ENCODE measurements at regions not wholly inside any gene's neighbourhood (a gene's known extent, or its start where the extent isn't known, plus 50 kb on each side); places are given as distances from the start of the nearest gene placed in this dataset.

DNA sequence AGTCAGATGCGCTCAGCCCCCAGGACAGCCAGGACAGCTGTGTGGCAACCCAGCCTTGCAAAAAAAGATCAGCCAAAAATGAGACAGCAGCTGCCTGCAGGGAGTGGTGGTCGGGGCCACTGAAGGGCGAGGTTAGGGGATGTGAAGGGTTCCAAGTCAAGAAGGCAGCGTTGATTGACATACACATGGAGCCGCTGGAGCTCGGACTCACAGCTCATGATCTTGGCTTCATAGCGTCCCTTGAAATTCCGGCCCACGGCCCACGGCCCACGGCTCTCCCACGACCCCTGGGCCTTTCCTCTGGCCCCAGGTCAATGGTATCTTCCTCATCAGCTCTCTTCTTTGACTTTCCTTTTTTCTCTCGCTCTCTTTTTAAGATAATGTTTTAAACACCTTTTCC lies 390.0 kb upstream of the IRX4 start:
- no peak overlapping the region for H3K27ac ChIP-seq
- WGBS, 3 donors = 62 to 66% (median 66%) methylated on average over 13 of the region's 13 CpGs
- no peaks in the 10 kb centered on the region for H3K36me3 ChIP-seq
- intact Hi-C loops (cut with DNase I) = no loop called here
- no peaks in the 10 kb centered on the region for H3K27me3 ChIP-seq
- no peak for DNase-seq
- no peak overlapping the region for H3K4me3 ChIP-seq
- H3K9me3 ChIP-seq = no peaks in the 10 kb centered on the region
- no peaks in the 10 kb centered on the region for H3K4me1 ChIP-seq (ENCODE audit: insufficient read depth)
- TF ChIP-seq POLR2A (IDR thresholded peaks at IDR 0.05) = no peak
- TF ChIP-seq EP300 (IDR thresholded peaks at IDR 0.05) = no peak
- TF ChIP-seq, protein P1, sequence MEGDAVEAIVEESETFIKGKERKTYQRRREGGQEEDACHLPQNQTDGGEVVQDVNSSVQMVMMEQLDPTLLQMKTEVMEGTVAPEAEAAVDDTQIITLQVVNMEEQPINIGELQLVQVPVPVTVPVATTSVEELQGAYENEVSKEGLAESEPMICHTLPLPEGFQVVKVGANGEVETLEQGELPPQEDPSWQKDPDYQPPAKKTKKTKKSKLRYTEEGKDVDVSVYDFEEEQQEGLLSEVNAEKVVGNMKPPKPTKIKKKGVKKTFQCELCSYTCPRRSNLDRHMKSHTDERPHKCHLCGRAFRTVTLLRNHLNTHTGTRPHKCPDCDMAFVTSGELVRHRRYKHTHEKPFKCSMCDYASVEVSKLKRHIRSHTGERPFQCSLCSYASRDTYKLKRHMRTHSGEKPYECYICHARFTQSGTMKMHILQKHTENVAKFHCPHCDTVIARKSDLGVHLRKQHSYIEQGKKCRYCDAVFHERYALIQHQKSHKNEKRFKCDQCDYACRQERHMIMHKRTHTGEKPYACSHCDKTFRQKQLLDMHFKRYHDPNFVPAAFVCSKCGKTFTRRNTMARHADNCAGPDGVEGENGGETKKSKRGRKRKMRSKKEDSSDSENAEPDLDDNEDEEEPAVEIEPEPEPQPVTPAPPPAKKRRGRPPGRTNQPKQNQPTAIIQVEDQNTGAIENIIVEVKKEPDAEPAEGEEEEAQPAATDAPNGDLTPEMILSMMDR (IDR thresholded peaks at IDR 0.05) = no peak

GRCh38 chr5:2272039-2272438 lies 389.3 kb upstream of the IRX4 start:
- Histone ChIP-seq H3K27me3 (no peaks in the 10 kb centered on the region), H3K4me1 (ENCODE audit: insufficient read depth) (no peaks in the 10 kb centered on the region), H3K4me3 (no peak overlapping the region), H3K27ac (no peak overlapping the region), H3K9me3 (no peaks in the 10 kb centered on the region), H3K36me3 (no peaks in the 10 kb centered on the region)
- DNase-seq = no peak
- 66 to 75% (median 72%) methylated on average over 10 of the region's 10 CpGs for WGBS, 3 donors
- intact Hi-C loops (cut with DNase I) = no loop called here
- TF ChIP-seq POLR2A (IDR thresholded peaks at IDR 0.05) = no peak
- TF ChIP-seq, protein P1 (IDR thresholded peaks at IDR 0.05) = no peak
- TF ChIP-seq EP300 (IDR thresholded peaks at IDR 0.05) = no peak

GRCh38 chr5:2271316-2271715 lies 388.6 kb upstream of the IRX4 start:
- Histone ChIP-seq H3K27me3 (no peaks in the 10 kb centered on the region), H3K4me1 (ENCODE audit: insufficient read depth) (no peaks in the 10 kb centered on the region), H3K27ac (no peak overlapping the region), H3K4me3 (no peak overlapping the region), H3K36me3 (no peaks in the 10 kb centered on the region), H3K9me3 (no peaks in the 10 kb centered on the region)
- intact Hi-C loops (cut with DNase I) = no loop called here
- DNase-seq = no peak
- no peak for TF ChIP-seq EP300 (IDR thresholded peaks at IDR 0.05)
- TF ChIP-seq, protein P1 (IDR thresholded peaks at IDR 0.05) = no peak
- TF ChIP-seq POLR2A (IDR thresholded peaks at IDR 0.05) = no peak
- 42 to 48% (median 47%) methylated on average over 8 of the region's 8 CpGs for WGBS, 3 donors

DNA sequence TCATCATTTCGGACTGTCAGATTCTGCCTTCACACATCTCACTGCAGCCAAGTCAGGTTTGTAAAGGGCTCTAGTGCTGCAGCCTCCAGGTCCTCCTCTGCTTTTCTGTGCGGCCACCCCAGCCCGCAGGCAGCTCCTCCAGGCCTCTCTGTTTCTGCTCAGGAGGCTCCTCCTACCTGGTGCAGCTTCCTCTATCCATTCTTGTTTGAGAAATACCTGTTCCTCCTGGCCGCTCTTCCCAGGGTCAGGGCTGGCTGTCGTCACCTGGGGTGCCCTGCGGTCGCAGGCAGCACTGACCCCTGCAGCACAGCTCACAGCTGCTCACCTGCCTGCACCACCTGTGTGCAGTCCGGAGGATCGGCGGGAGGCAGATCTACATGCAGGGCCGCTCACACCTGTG lies 387.7 kb upstream of the IRX4 start:
- TF ChIP-seq POLR2A (IDR thresholded peaks at IDR 0.05) = no peak
- TF ChIP-seq, protein P1 (IDR thresholded peaks at IDR 0.05) = no peak
- TF ChIP-seq EP300 (IDR thresholded peaks at IDR 0.05) = no peak
- DNase-seq = no peak
- intact Hi-C loops (cut with DNase I) = no loop called here
- Histone ChIP-seq H3K4me3 (no peak overlapping the region), H3K36me3 (no peaks in the 10 kb centered on the region), H3K9me3 (no peaks in the 10 kb centered on the region), H3K27ac (no peak overlapping the region), H3K27me3 (no peaks in the 10 kb centered on the region), H3K4me1 (ENCODE audit: insufficient read depth) (no peaks in the 10 kb centered on the region)
- 75 to 82% (median 75%) methylated on average over 11 of the region's 11 CpGs for WGBS, 3 donors

- DNase-seq = no peak
- 70 to 78% (median 77%) methylated on average over 5 of the region's 5 CpGs for WGBS, 3 donors
- Histone ChIP-seq H3K27me3 (no peaks in the 10 kb centered on the region), H3K4me1 (ENCODE audit: insufficient read depth) (no peaks in the 10 kb centered on the region), H3K36me3 (no peaks in the 10 kb centered on the region), H3K4me3 (no peak overlapping the region), H3K27ac (no peak overlapping the region), H3K9me3 (no peaks in the 10 kb centered on the region)
- TF ChIP-seq POLR2A (IDR thresholded peaks at IDR 0.05) = no peak
- no peak for TF ChIP-seq EP300 (IDR thresholded peaks at IDR 0.05)
- TF ChIP-seq, protein P1 (IDR thresholded peaks at IDR 0.05) = no peak
- intact Hi-C loops (cut with DNase I) = no loop called here
Observed at GRCh38 chr5:2269656-2270055, 386.9 kb upstream of the IRX4 start.

Data from ovary (tissue), 7 donors.